Neural cell (in vitro differentiated cells): ENCODE measurements at regions not wholly inside any gene's neighbourhood (a gene's known extent, or its start where the extent isn't known, plus 50 kb on each side); places are given as distances from the start of the nearest gene placed in this dataset.

ENCODE experiments used
- H2AFZ ChIP-seq: fragments of 200-600, 300-800 bp; sonication (generic), shearing (Covaris generic); 2 replicates; pipeline ENCODE4 v1.6.0; 2014; ENCODE audit warnings: low read depth, mild to moderate bottlenecking, antibody characterized with exemption, low read length, moderate library complexity
- H3F3A ChIP-seq: fragments of 200-600 bp; shearing (Covaris generic); 2 replicates; pipeline ENCODE4 v1.6.1; 2016; ENCODE audit warnings: mild to moderate bottlenecking, moderate library complexity, mixed read lengths, antibody characterized with exemption, low read length; ENCODE audit not compliant: insufficient read depth, poor library complexity, severe bottlenecking
- H3K27ac ChIP-seq: fragments of 200-600, 300-800 bp; sonication (generic), shearing (Covaris generic); 2 replicates; pipeline ENCODE4 v1.5.1; 2014; ENCODE audit warnings: mild to moderate bottlenecking, low read length, moderate library complexity
- H3K27me3 ChIP-seq: fragments of 300-800, 200-600 bp; sonication (generic), shearing (Covaris generic); 2 replicates; pipeline ENCODE4 v1.6.0; 2014; ENCODE audit warnings: mild to moderate bottlenecking, low read depth, low read length, moderate library complexity; ENCODE audit not compliant: insufficient read depth
- H3K36me3 ChIP-seq: fragments of 300-800, 200-600 bp; sonication (generic), shearing (Covaris generic); 2 replicates; pipeline ENCODE4 v1.5.1; 2014; ENCODE audit warnings: mild to moderate bottlenecking, antibody characterized with exemption, low read length, moderate library complexity; ENCODE audit not compliant: insufficient read depth
- H3K4me2 ChIP-seq: fragments of 300-800, 200-600 bp; sonication (generic), shearing (Covaris generic); 2 replicates; pipeline ENCODE4 v1.6.0; 2014; ENCODE audit warnings: mild to moderate bottlenecking, low read length
- H3K4me3 ChIP-seq: fragments of 300-800, 200-600 bp; sonication (generic), shearing (Covaris generic); 2 replicates; pipeline ENCODE4 v1.5.1; 2014; ENCODE audit warnings: mild to moderate bottlenecking, low read length, moderate library complexity
- H3K79me2 ChIP-seq: fragments of 200-600 bp; shearing (Covaris generic); replicated peaks from 2 replicates; pipeline ENCODE4 v1.6.0; 2014; ENCODE audit warnings: mild to moderate bottlenecking, low read length, moderate library complexity; ENCODE audit not compliant: insufficient read depth
- H3K9ac ChIP-seq: fragments of 300-800, 200-600 bp; sonication (generic), shearing (Covaris generic); 2 replicates; pipeline ENCODE4 v1.6.1; 2016; ENCODE audit warnings: mild to moderate bottlenecking, low read length, mixed read lengths
- H3K9me2 ChIP-seq: fragments of 200-600 bp; shearing (Covaris generic); 2 replicates; pipeline ENCODE4 v1.6.1; 2016; ENCODE audit warnings: mild to moderate bottlenecking, low read length, mixed read lengths; ENCODE audit not compliant: insufficient read depth
- H3K9me3 ChIP-seq: fragments of 200-600, 300-800 bp; sonication (generic), shearing (Covaris generic); 2 replicates; pipeline ENCODE4 v1.6.1; 2016; ENCODE audit warnings: mild to moderate bottlenecking, mixed run types, low read length, moderate library complexity, mixed read lengths
- H4K20me1 ChIP-seq: fragments of 200-600 bp; shearing (Covaris generic); 2 replicates; pipeline ENCODE4 v1.6.1; 2016; ENCODE audit warnings: mild to moderate bottlenecking, mixed run types; ENCODE audit not compliant: insufficient read depth
- CTCF ChIP-seq: fragments of 450-650 bp; IDR thresholded peaks from 2 replicates; pipeline ENCODE4 v1.5.1; 2014; ENCODE audit warnings: antibody characterized with exemption, mild to moderate bottlenecking, moderate library complexity; ENCODE audit not compliant: poor library complexity, severe bottlenecking
- EP300 ChIP-seq: fragments of 450-650 bp; conservative IDR thresholded peaks from 2 replicates; pipeline ENCODE4 v1.6.1; 2014; ENCODE audit warnings: antibody characterized with exemption, mild to moderate bottlenecking, moderate library complexity; ENCODE audit not compliant: poor library complexity, severe bottlenecking
- EZH2 ChIP-seq: fragments of 200-600, 300-800 bp; shearing (Covaris generic), sonication (generic); IDR thresholded peaks from 2 replicates; pipeline ENCODE4 v1.6.1; 2014; ENCODE audit warnings: antibody characterized with exemption, low read length, borderline replicate concordance, mild to moderate bottlenecking; ENCODE audit not compliant: insufficient read depth, poor library complexity, severe bottlenecking
- MXI1 ChIP-seq: fragments of 450-650 bp; conservative IDR thresholded peaks from 2 replicates; pipeline ENCODE4 v1.6.1; 2014; ENCODE audit warnings: antibody characterized with exemption, mild to moderate bottlenecking; ENCODE audit not compliant: poor library complexity, severe bottlenecking
- POLR2AphosphoS5 ChIP-seq: IDR thresholded peaks from 2 replicates; pipeline ENCODE4 v1.6.1; 2012
- RAD21 ChIP-seq: fragments of 450-650 bp; conservative IDR thresholded peaks from 2 replicates; pipeline ENCODE4 v1.6.1; 2014; ENCODE audit warnings: antibody characterized with exemption, mild to moderate bottlenecking, moderate library complexity
- REST ChIP-seq: IDR thresholded peaks from 2 replicates; pipeline ENCODE4 v1.6.1; 2012; ENCODE audit warnings: borderline replicate concordance
- SMC3 ChIP-seq: fragments of 450-650 bp; conservative IDR thresholded peaks from 2 replicates; pipeline ENCODE4 v1.6.1; 2014; ENCODE audit warnings: antibody characterized with exemption, mild to moderate bottlenecking, moderate library complexity; ENCODE audit not compliant: poor library complexity
- TAF1 ChIP-seq: IDR thresholded peaks from 2 replicates; pipeline ENCODE4 v1.6.1; 2012; ENCODE audit warnings: low read depth

- H3K36me3 ChIP-seq, result no peaks in the 10 kb centered on the region
- no peak overlapping the region for H3K27ac ChIP-seq
- no peaks in the 10 kb centered on the region for H3K9me3 ChIP-seq
- H2AFZ ChIP-seq, result no peak overlapping the region
- TF ChIP-seq REST, result no peak
- no peak for TF ChIP-seq POLR2AphosphoS5
- no peak for TF ChIP-seq SMC3
- no peak for TF ChIP-seq EP300
- TF ChIP-seq TAF1, result no peak
- no peak for TF ChIP-seq CTCF
- TF ChIP-seq EZH2, result no peak
- TF ChIP-seq RAD21, result no peak
- no peak for TF ChIP-seq MXI1
- no peaks in the 10 kb centered on the region for H3F3A ChIP-seq
- H3K9ac ChIP-seq, result no peak overlapping the region
- no peaks in the 10 kb centered on the region for H3K27me3 ChIP-seq
- H3K4me2 ChIP-seq, result no peak overlapping the region
- H4K20me1 ChIP-seq, result no peaks in the 10 kb centered on the region
- no peaks in the 10 kb centered on the region for H3K79me2 ChIP-seq
- no peak overlapping the region for H3K4me3 ChIP-seq
- no peaks in the 10 kb centered on the region for H3K9me2 ChIP-seq
Observed at GRCh38 chr6:85251300-85251699, 198.6 kb upstream of the NT5E start.

GRCh38 chr6:85250586-85251220 lies 199.2 kb upstream of the NT5E start:
- Histone ChIP-seq H4K20me1 (no peaks in the 10 kb centered on the region), H3K27ac (no peak overlapping the region), H3F3A (no peaks in the 10 kb centered on the region), H3K27me3 (no peaks in the 10 kb centered on the region), H3K9ac (no peak overlapping the region), H2AFZ (no peak overlapping the region), H3K4me2 (no peak overlapping the region), H3K4me3 (no peak overlapping the region), H3K79me2 (no peaks in the 10 kb centered on the region), H3K36me3 (no peaks in the 10 kb centered on the region), H3K9me2 (no peaks in the 10 kb centered on the region), H3K9me3 (no peaks in the 10 kb centered on the region)
- TF ChIP-seq EZH2, result no peak
